ENCODE measurements at regions not wholly inside any gene's neighbourhood (a gene's known extent, or its start where the extent isn't known, plus 50 kb on each side); places are given as distances from the start of the nearest gene placed in this dataset.
"Not testable (repeated sequence)": the region's sequence is repeated elsewhere in the genome, so short reads cannot be mapped to it uniquely, and the experiment has no call there.

DNA sequence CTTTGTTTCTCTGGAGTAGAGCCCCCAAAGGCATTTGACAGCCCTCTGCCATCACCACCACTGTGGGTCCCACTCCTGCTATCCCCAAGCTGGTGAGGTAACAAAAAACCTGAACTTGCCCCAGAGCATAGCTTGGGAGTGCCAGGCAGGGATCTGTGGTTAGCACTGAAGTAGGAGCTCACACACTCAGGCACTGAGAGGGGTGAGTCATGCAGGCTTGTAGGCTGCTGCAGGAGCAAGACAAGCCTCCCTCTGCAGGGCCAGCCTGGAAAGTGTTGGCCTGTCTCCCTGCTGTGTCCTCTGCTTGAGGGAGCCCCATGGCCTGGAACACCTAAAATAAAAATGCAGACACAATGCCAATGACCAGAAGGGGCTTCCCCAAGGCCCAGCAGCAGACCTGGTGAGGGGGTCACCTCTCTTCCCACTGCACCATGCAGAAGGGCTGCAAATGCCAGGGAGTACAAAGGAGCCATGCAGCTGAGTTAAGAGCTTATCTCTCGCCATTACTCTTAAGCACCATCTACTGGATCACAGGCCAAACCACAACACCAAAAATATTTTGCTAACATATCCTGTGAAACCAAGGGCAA lies 108.9 kb upstream of the POGK start:
- Histone ChIP-seq H3K4me3 (ENCODE audit: low read length) (no peak overlapping the region), H3K27me3 (ENCODE audit: insufficient read depth, low read length) (no peaks in the 10 kb centered on the region), H3K9me3 (ENCODE audit: low read depth, low read length) (no peaks in the 10 kb centered on the region), H3K4me1 (ENCODE audit: insufficient read depth, low read length) (no peaks in the 10 kb centered on the region)

DNA sequence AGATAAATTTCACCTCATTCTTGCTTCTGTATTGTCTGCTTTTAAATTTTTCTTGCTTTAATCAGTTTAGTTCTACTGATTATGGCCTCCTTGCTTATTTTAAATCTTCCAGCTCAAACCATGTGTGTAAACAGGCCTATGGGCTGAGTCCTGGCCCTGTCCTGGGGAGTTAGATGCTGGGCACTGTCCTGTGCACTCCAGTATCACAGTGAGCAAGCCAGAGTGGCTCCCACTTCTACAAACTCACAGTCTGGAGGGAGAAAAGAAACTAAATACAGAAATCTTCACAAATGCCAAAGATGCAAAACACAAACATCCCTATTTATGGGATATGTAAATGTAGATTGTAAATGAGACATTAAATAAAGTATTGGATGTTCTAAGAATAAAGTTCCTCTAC lies 101.1 kb upstream of the POGK start:
- H3K9me3 ChIP-seq (ENCODE audit: low read depth, low read length): no peaks in the 10 kb centered on the region
- no peaks in the 10 kb centered on the region for H3K4me1 ChIP-seq (ENCODE audit: insufficient read depth, low read length)
- peaks cover 2% of the 10 kb centered on the region for H3K27me3 ChIP-seq (ENCODE audit: insufficient read depth, low read length)
- no peak overlapping the region for H3K4me3 ChIP-seq (ENCODE audit: low read length)

DNA sequence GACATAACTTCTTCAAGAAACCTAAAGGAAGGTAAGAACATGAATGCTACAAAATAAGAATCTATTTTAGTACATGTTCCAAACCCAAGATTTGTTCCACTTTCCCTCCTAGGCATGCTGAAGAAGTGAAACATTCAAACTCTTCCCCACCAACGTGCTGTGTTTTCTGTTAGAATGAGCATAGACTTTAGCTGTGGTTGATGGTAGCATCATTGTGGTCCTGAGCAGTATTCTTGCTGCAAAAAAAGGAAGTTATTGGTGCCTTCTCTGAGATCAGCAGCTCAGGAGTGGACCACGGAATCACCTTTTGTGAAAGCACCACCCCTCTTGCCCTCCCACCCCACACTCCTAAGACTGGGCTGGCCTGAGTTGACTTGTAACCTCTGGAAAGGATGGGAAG lies 100.4 kb upstream of the POGK start:
- no peak overlapping the region for H3K4me3 ChIP-seq (ENCODE audit: low read length)
- H3K9me3 ChIP-seq (ENCODE audit: low read depth, low read length): no peaks in the 10 kb centered on the region
- H3K4me1 ChIP-seq (ENCODE audit: insufficient read depth, low read length): no peaks in the 10 kb centered on the region
- peaks cover 2% of the 10 kb centered on the region for H3K27me3 ChIP-seq (ENCODE audit: insufficient read depth, low read length)

DNA sequence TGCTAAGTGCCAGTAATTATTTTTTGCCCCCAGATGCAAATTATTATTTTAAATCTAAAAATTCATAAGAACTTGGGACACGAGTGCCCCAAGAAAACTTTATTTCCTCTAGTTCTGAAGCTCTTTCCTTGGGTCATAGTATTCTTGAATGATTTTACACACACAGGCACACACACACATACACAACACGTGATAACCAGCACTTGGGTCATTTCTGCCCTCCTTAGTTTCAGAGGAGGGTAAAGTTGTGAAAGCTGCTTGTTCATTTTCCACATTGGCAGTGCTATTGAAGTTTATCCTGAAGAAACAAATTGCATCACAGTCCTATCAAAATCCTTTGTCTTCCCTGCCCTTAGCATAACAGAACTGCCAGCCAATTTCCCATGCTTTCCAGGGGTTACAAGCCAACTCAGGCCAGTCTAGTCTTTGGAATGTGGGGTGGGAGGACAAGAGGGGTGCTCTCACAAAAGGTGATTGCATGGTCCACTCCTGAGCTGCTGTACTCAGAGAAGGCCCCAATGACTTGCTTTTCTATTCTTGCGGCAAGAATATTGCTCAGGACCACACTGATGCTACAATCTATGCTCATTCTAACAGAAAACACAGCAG lies 98.5 kb upstream of the POGK start:
- Histone ChIP-seq H3K4me1 (ENCODE audit: insufficient read depth, low read length) (no peaks in the 10 kb centered on the region), H3K9me3 (ENCODE audit: low read depth, low read length) (peaks cover 7% of the 10 kb centered on the region), H3K27me3 (ENCODE audit: insufficient read depth, low read length) (peaks cover 2% of the 10 kb centered on the region), H3K4me3 (ENCODE audit: low read length) (no peak overlapping the region)

- H3K4me3 ChIP-seq (ENCODE audit: low read length): no peak overlapping the region
- no peaks in the 10 kb centered on the region for H3K27me3 ChIP-seq (ENCODE audit: insufficient read depth, low read length)
- no peaks in the 10 kb centered on the region for H3K4me1 ChIP-seq (ENCODE audit: insufficient read depth, low read length)
- no peaks in the 10 kb centered on the region for H3K9me3 ChIP-seq (ENCODE audit: low read depth, low read length)
These were observed 76.0 kb upstream of the POGK start for GRCh38 chr1:166763318-166763717.

GRCh38 chr1:166766942-166767341 lies 72.3 kb upstream of the POGK start:
- Histone ChIP-seq H3K27me3 (ENCODE audit: insufficient read depth, low read length) (no peaks in the 10 kb centered on the region), H3K4me3 (ENCODE audit: low read length) (no peak overlapping the region), H3K9me3 (ENCODE audit: low read depth, low read length) (peaks cover 11% of the 10 kb centered on the region), H3K4me1 (ENCODE audit: insufficient read depth, low read length) (no peaks in the 10 kb centered on the region)

DNA sequence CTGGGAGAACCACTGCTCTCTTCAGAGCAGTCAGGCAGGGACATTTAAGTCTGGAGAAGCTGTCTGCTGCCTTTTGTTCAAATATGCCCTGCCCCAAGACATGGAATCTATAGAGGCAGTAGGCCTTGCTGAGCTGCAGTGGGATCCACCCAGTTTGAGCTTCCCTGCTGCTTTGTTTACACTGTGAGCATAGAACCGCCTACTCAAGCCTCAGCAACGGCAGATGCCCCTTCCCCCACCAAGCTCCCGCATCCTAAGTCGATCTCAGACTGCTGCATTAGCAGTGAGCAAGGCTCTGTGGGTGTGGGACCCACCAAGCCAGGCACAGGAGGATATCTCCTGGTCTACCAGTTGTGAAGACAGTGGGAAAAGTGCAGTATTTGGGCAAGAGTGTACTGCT lies 54.6 kb upstream of the POGK start:
- H3K4me1 ChIP-seq (ENCODE audit: insufficient read depth, low read length); H3K27me3 ChIP-seq (ENCODE audit: insufficient read depth, low read length); H3K9me3 ChIP-seq (ENCODE audit: low read depth, low read length); H3K4me3 ChIP-seq (ENCODE audit: low read length): not testable (repeated sequence)

DNA sequence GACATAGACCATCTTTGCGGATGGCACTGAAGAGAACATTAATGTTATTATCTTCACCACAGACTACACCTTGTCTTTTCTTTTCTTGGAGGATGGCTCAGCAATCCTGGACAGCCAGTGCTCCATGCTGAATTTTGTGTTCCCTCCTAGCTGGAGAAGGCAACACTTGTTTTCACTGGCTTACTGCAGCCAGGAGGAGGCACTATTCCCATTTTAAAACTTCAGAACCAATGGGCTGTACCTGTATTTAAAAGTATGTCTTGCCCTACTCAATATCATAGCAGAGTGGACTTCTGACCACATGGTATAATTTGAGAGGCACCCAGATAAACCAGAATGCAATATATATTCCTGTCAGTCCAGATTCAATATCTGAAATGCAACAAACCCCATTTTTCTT lies 53.3 kb upstream of the POGK start:
- Histone ChIP-seq H3K4me1 (ENCODE audit: insufficient read depth, low read length) (no peaks in the 10 kb centered on the region), H3K4me3 (ENCODE audit: low read length) (no peak overlapping the region), H3K9me3 (ENCODE audit: low read depth, low read length) (no peaks in the 10 kb centered on the region), H3K27me3 (ENCODE audit: insufficient read depth, low read length) (no peaks in the 10 kb centered on the region)

GRCh38 chr1:166789286-166789685 lies 50.0 kb upstream of the POGK start:
- no peaks in the 10 kb centered on the region for H3K9me3 ChIP-seq (ENCODE audit: low read depth, low read length)
- no peaks in the 10 kb centered on the region for H3K4me1 ChIP-seq (ENCODE audit: insufficient read depth, low read length)
- H3K4me3 ChIP-seq (ENCODE audit: low read length): no peak overlapping the region
- H3K27me3 ChIP-seq (ENCODE audit: insufficient read depth, low read length): peaks cover 3% of the 10 kb centered on the region
